Retinal pigment epithelial cell (primary cell): ENCODE measurements at regions not wholly inside any gene's neighbourhood (a gene's known extent, or its start where the extent isn't known, plus 50 kb on each side); places are given as distances from the start of the nearest gene placed in this dataset.

Source experiments
- DNase-seq: peaks from one replicate; pipeline ENCODE4 v3.0.0-alpha.2; 2010; ENCODE audit warnings: low read depth
- H3K4me3 ChIP-seq: 2 replicates; pipeline ENCODE4 v1.5.1; 2011; ENCODE audit warnings: mild to moderate bottlenecking, low read length, control low read depth, moderate library complexity
- CTCF ChIP-seq: conservative IDR thresholded peaks from 2 replicates; pipeline ENCODE4 v1.5.1; 2011; ENCODE audit warnings: low read depth, low read length, control low read depth, inconsistent platforms

GRCh38 chr1:60547821-60548220, 474.3 kb upstream of the C1orf87 start:
- peak; percentile 25 for DNase-seq
- no peak for TF ChIP-seq CTCF
- no peak overlapping the region for H3K4me3 ChIP-seq

GRCh38 chr1:60541831-60542532, 468.4 kb upstream of the C1orf87 start:
- DNase-seq: no peak
- no peak for TF ChIP-seq CTCF
- no peak overlapping the region for H3K4me3 ChIP-seq

- no peak for TF ChIP-seq CTCF
- DNase-seq: no peak
- no peak overlapping the region for H3K4me3 ChIP-seq
Measured at GRCh38 chr1:60540141-60540540, 466.6 kb upstream of the C1orf87 start.

- TF ChIP-seq CTCF: no peak
- no peak for DNase-seq
Measured at GRCh38 chr1:60535713-60536112, 462.1 kb upstream of the C1orf87 start.

GRCh38 chr1:60527567-60527966, 454.0 kb upstream of the C1orf87 start:
- H3K4me3 ChIP-seq: no peak overlapping the region
- no peak for TF ChIP-seq CTCF
- DNase-seq: no peak

More at GRCh38 chr1:60535713-60536112, 462.1 kb upstream of the C1orf87 start:
- no peak overlapping the region for H3K4me3 ChIP-seq

- no peak overlapping the region for H3K4me3 ChIP-seq
- TF ChIP-seq CTCF: no peak
- no peak for DNase-seq
Measured at GRCh38 chr1:60516996-60517395, 443.4 kb upstream of the C1orf87 start.

- TF ChIP-seq CTCF: no peak
- no peak for DNase-seq
- H3K4me3 ChIP-seq: no peak overlapping the region
Measured at GRCh38 chr1:60510162-60510561, 436.6 kb upstream of the C1orf87 start.
